Skeletal muscle satellite cell (primary cell): ENCODE measurements at regions not wholly inside any gene's neighbourhood (a gene's known extent, or its start where the extent isn't known, plus 50 kb on each side); places are given as distances from the start of the nearest gene placed in this dataset. TPM values are rescaled to one million over a fixed set of nuclear protein-coding genes. Genes with fewer than 3 reads are reported as not detected.

Experiments used
- H3K27me3 ChIP-seq: 2 replicates; pipeline ENCODE4 v1.7.0; 2013; ENCODE audit warnings: low read length; ENCODE audit not compliant: control insufficient read depth, insufficient read depth
- H3K36me3 ChIP-seq: 2 replicates; pipeline ENCODE4 v1.7.0; 2013; ENCODE audit warnings: mild to moderate bottlenecking, control low read depth, low read length; ENCODE audit not compliant: insufficient read depth
- H3K4me1 ChIP-seq: 2 replicates; pipeline ENCODE4 v1.7.0; 2013; ENCODE audit warnings: low read length; ENCODE audit not compliant: control insufficient read depth, insufficient read depth
- H3K4me2 ChIP-seq: 2 replicates; pipeline ENCODE4 v1.7.0; 2013; ENCODE audit warnings: mild to moderate bottlenecking, low read length
- H3K4me3 ChIP-seq: 2 replicates; pipeline ENCODE4 v1.7.0; 2013; ENCODE audit warnings: low read length
- H3K9ac ChIP-seq: 2 replicates; pipeline ENCODE4 v1.7.0; 2013; ENCODE audit warnings: mild to moderate bottlenecking, low read depth, low read length, moderate library complexity
- H3K9me3 ChIP-seq: replicated peaks from 2 replicates; pipeline ENCODE4 v1.7.0; 2013; ENCODE audit warnings: mild to moderate bottlenecking, control low read depth, low read length
- small RNA-seq: library from RNA; depleted of rRNA; stranded (forward); fragments of <200 nt; gene quantifications from one replicate; pipeline ENCODE3, GENCODE V24; 2012

DNA sequence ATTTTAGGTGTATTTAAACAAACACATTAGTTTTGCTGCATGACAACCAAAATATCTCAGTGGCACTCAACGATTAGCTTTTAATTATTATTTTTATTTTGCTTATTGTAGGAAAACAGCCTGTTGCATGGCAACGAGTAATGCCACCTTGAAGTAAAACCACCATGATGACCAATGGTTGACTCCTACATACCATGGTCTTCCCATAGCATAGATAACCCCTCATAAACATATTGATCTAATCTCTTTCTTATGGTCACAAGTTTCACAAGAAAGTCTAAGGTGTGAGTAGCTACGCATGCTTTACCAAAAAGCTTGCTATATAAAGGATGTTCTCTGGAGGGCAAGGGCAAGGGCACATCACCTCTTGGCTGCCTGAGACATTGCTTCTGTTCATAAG is 61.5 kb upstream of the PTBP2 start:
- H3K36me3 ChIP-seq: no peaks in the 10 kb centered on the region
- no peak overlapping the region for H3K4me2 ChIP-seq

DNA sequence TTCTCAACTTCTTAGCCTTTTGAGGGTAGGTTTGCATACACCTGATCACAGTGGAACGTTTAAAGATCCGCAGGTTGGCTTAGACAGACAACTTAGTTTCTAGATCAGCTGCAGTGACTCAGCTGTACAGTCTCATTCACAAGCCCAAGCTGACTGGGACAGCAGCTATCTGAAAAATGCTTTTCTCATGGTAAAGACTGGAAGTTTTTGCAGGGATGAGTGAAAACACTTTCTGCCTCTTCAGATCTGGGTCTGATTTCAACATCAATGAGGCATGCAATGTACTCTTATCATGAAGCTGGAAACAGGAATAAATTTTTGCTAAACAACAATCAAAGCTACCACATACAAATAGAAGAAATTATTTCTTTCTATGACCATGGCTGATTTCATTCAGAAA is 61.1 kb upstream of the PTBP2 start:
- no peaks in the 10 kb centered on the region for H3K27me3 ChIP-seq
- no peak overlapping the region for H3K9ac ChIP-seq

More for the DNA sequence above, 61.5 kb upstream of the PTBP2 start:
- no peaks in the 10 kb centered on the region for H3K4me1 ChIP-seq
- H3K9ac ChIP-seq: no peak overlapping the region
- no peak overlapping the region for H3K4me3 ChIP-seq
- H3K27me3 ChIP-seq: no peaks in the 10 kb centered on the region
- H3K9me3 ChIP-seq: no peaks in the 10 kb centered on the region

More for the DNA sequence above, 61.1 kb upstream of the PTBP2 start:
- Histone ChIP-seq H3K4me1 (no peaks in the 10 kb centered on the region), H3K4me2 (no peak overlapping the region), H3K36me3 (no peaks in the 10 kb centered on the region), H3K4me3 (no peak overlapping the region), H3K9me3 (no peaks in the 10 kb centered on the region)

Small RNAs in the stretch of these regions (small RNA-seq; reads per million reads assigned to genes)
- gene RNU1-130P: not detected
